Gastroesophageal sphincter (tissue), 4 donors: ENCODE measurements at regions not wholly inside any gene's neighbourhood (a gene's known extent, or its start where the extent isn't known, plus 50 kb on each side); places are given as distances from the start of the nearest gene placed in this dataset.
"Not testable (repeated sequence)": the region's sequence is repeated elsewhere in the genome, so short reads cannot be mapped to it uniquely, and the experiment has no call there.

Source experiments
- ATAC-seq: fragments of 150-250 bp; one replicate; pipeline ENCODE4 v1.9.1; 2016; ENCODE audit warnings: mild to moderate bottlenecking, moderate library complexity
- H3K27ac ChIP-seq, 4 donors: fragments of 200-600 bp; sonication (generic) in 3 of 4; 1 replicate in 3 of 4; 2 replicates in 1 of 4; pipeline ENCODE4 v1.5.1; 2016 to 2019
- H3K27me3 ChIP-seq: fragments of 200-600 bp; sonication (generic); one replicate; pipeline ENCODE4 v1.5.1; 2019
- H3K36me3 ChIP-seq, 2 donors: fragments of 200-600 bp; sonication (generic); one replicate each; pipeline ENCODE4 v1.5.1; 2019; ENCODE audit warnings: control low read depth in 1 of 2
- H3K4me1 ChIP-seq, 3 donors: fragments of 200-600 bp; sonication (generic); 1 replicate in 2 of 3; 2 replicates in 1 of 3; pipeline ENCODE4 v1.5.1; 2016 to 2019; ENCODE audit warnings: control low read depth in 2 of 3
- H3K4me3 ChIP-seq, 2 donors: fragments of 200-600 bp; sonication (generic); one replicate each; pipeline ENCODE4 v1.5.1; 2019; ENCODE audit warnings: mild to moderate bottlenecking in 1 of 2, moderate library complexity in 1 of 2
- H3K9me3 ChIP-seq, 3 donors: fragments of 200-600 bp; sonication (generic); one replicate each; pipeline ENCODE4 v1.5.1; 2017 to 2019; ENCODE audit warnings: control low read depth in 2 of 3
- EP300 ChIP-seq: sonication (generic); formaldehyde crosslinking; IDR thresholded peaks from one replicate; pipeline ENCODE4 v1.6.1; 2017; ENCODE audit warnings: antibody characterized with exemption, mild to moderate bottlenecking
- POLR2A ChIP-seq, 2 donors: fragments of 450-650 bp; IDR thresholded peaks; one replicate each; pipeline ENCODE4 v1.6.1; 2017; ENCODE audit warnings: antibody characterized with exemption in 2 of 2, mild to moderate bottlenecking in 2 of 2, moderate library complexity in 1 of 2
- POLR2AphosphoS5 ChIP-seq: sonication (generic); formaldehyde crosslinking; IDR thresholded peaks from one replicate; pipeline ENCODE4 v1.6.1; 2017; ENCODE audit warnings: antibody characterized with exemption
- WGBS, 2 donors: methylation state at CpG; one replicate each; pipeline ENCODE4 v1.1.5; 2018; ENCODE audit warnings: low coverage in 1 of 2; 5-methylcytosine and 5-hydroxymethylcytosine counted together
- TF ChIP-seq, protein P1 (sequence below), 4 experiments: fragments of 200-600 bp in 2 of 4; fragments of 450-650 bp in 2 of 4; sonication (generic) in 1 of 4; IDR thresholded peaks; one replicate each; pipeline ENCODE4 v1.5.1; 2017 to 2019; ENCODE audit warnings: antibody characterized with exemption in 4 of 4, mild to moderate bottlenecking in 2 of 4, moderate library complexity in 2 of 4

DNA sequence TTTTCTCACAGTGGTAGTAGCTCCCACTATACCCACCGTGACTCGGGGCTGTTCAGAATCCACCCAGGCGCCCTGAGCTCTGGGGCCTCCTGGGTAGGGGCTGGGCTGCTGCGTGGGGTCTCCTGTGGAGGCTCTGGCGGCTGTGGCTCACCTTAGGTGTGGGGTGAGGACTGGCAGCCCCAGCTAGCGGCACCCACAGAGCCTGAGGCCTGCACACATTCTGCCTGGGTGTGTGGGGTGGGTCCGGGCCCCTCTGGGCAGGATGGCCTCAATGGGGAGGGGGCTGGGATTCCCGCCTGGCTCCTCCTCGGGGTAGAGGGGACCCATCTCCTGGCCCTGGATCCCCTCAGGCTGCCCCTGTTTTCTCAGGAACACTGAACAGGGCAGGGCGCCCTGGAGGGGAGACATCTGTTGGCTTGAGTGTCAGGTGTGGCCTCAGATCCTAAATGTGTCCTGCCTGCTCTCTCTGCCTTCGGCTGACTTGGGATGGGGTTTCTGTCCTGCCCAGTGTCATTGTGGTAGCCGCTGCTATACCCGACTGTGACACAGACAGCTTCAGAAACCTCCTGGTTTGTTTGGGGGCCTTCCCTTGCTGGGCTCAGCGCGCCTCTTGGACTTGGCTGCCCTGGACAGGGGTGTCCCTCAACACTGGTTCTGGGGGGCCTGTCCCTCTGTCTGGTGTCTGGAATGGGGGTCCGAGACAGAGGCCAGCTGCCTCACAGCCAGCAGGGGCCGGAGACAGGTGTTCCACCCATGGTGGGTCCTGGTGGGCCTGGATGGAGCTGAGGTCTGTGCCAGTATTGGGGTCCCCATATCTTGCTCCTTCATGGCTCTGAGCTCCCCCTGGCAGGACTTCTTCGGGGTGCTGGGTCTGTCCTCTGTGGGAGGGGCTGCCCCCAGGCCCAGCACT lies 354.9 kb downstream of the TMEM121 start:
- Histone ChIP-seq H3K4me3 (no peak overlapping the region), H3K4me1 (no peaks in the 10 kb centered on the region), H3K27me3 (peaks cover 42% of the 10 kb centered on the region), H3K9me3 (no peaks in the 10 kb centered on the region), H3K27ac (no peak overlapping the region), H3K36me3 (no peaks in the 10 kb centered on the region)
- no CpG with 5 or more reads among the region's 18 CpGs for WGBS, 2 donors
- no peak for ATAC-seq
- TF ChIP-seq POLR2AphosphoS5 (no peak), EP300 (no peak), POLR2A (IDR thresholded peaks at IDR 0.05) (no peak)
- TF ChIP-seq, protein P1, sequence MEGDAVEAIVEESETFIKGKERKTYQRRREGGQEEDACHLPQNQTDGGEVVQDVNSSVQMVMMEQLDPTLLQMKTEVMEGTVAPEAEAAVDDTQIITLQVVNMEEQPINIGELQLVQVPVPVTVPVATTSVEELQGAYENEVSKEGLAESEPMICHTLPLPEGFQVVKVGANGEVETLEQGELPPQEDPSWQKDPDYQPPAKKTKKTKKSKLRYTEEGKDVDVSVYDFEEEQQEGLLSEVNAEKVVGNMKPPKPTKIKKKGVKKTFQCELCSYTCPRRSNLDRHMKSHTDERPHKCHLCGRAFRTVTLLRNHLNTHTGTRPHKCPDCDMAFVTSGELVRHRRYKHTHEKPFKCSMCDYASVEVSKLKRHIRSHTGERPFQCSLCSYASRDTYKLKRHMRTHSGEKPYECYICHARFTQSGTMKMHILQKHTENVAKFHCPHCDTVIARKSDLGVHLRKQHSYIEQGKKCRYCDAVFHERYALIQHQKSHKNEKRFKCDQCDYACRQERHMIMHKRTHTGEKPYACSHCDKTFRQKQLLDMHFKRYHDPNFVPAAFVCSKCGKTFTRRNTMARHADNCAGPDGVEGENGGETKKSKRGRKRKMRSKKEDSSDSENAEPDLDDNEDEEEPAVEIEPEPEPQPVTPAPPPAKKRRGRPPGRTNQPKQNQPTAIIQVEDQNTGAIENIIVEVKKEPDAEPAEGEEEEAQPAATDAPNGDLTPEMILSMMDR (IDR thresholded peaks at IDR 0.05): no peak

DNA sequence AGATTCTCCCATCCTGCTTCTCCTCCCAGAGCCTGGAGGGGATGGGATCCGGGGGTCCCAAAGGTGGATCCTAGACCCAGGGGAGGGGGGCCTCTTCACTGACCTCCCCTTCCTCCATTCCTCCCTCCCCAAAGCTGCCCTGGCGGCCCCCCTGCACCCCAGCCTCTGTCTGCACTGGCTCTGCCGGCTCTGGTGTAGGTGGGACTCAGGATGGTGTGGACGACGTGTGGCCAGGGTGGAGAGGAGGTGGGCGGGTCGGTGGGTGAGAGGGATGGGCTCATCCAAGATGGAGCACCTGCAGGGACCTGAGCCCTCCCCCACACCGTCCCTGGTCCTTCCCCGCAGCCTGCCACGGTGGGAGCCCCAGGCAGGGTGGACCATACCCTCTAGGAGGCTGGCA lies 355.6 kb downstream of the TMEM121 start:
- H3K4me3 ChIP-seq, H3K27ac ChIP-seq, ATAC-seq, H3K36me3 ChIP-seq, H3K4me1 ChIP-seq, H3K9me3 ChIP-seq: not testable (repeated sequence)
- peaks cover 42% of the 10 kb centered on the region for H3K27me3 ChIP-seq
- WGBS, 2 donors: no CpG with 5 or more reads among the region's 10 CpGs

DNA sequence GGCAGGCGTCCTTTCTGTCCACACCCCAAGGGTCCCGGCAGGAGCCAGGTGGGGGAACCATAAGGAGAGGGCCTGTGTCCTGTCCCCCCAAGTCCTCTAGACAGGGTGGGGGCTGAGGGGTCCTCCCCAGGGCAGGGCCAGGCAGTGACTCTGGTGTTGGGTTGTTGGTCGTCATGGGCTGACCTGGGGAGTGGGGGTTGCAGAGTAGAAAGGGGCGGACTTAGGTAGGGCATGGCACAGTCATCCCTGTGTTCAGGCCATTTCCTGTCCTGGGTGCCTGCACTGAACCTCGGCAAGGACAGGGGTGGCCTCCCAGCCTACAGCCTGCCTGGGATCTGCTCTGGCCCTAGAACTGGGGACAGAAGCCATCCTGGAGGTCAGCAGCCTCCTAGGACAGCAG lies 356.2 kb downstream of the TMEM121 start:
- H3K36me3 ChIP-seq: no peaks in the 10 kb centered on the region
- H3K9me3 ChIP-seq: no peaks in the 10 kb centered on the region
- H3K27ac ChIP-seq: no peak overlapping the region
- TF ChIP-seq POLR2A (IDR thresholded peaks at IDR 0.05) (no peak), EP300 (no peak), POLR2AphosphoS5 (no peak)
- TF ChIP-seq, protein P1 (IDR thresholded peaks at IDR 0.05): no peak
- no CpG with 5 or more reads among the region's 5 CpGs for WGBS, 2 donors
- H3K27me3 ChIP-seq: peaks cover 36% of the 10 kb centered on the region
- H3K4me3 ChIP-seq: no peak overlapping the region
- no peaks in the 10 kb centered on the region for H3K4me1 ChIP-seq
- ATAC-seq: no peak

DNA sequence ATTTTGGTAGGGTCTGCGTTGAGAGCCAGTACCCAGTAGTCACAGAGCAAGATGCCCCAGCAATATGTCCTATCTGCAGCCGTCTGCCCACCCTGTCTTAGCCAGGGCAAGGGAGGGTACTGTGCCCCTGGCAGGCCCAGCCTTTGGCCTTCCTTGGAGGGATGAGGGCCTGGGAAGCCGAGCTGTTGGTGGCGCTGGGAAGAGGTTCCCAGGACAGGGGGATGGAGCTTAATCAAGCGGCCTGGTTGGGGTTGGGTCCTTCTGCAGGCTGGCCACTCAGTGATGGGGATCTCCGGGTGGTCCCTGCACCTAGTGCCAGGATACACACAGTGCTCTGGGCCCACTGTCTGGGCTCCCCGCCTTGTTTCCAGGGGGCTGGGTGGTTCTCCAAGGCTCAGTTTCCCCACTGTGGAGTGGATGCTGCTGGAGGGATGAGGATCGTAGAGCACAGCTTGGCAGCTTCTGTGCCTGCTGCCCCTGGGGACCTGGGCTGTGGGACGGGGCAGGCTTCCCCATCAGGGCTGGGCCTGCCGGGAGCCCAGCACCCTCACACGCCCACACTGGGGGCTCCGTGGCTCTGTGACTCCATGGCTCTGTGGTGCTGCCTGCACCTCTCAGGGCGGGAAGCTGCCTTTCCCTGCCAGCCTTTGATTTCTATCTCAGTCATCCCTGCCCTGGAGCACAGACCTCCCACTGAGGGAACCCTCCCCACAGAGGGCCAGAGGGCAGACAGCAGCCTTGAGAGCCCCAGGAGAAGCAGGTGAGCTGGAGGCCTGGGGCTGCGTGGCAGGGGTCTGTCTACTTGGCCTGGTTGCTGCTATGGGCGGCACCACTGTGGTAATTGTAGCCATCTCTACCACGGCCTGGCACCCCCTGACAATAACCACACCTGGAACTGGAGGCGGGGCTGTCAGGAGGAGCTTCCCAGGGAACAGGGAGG lies 357.0 kb downstream of the TMEM121 start:
- H3K36me3 ChIP-seq: no peaks in the 10 kb centered on the region
- peaks cover 0 to 5% (median 0%) of the 10 kb centered on the region in 3 donors for H3K9me3 ChIP-seq
- 83% methylated on average over 1 of the region's 17 CpGs; no CpG with 5 or more reads in 1 of the 2 donors for WGBS, 2 donors
- TF ChIP-seq, protein P1 (IDR thresholded peaks at IDR 0.05): no peak
- TF ChIP-seq POLR2A (IDR thresholded peaks at IDR 0.05) (no peak), POLR2AphosphoS5 (no peak), EP300 (no peak)
- no peak overlapping the region for H3K27ac ChIP-seq
- no peak overlapping the region for H3K4me3 ChIP-seq
- no peaks in the 10 kb centered on the region for H3K4me1 ChIP-seq
- H3K27me3 ChIP-seq: peaks cover 29% of the 10 kb centered on the region
- ATAC-seq: no peak

DNA sequence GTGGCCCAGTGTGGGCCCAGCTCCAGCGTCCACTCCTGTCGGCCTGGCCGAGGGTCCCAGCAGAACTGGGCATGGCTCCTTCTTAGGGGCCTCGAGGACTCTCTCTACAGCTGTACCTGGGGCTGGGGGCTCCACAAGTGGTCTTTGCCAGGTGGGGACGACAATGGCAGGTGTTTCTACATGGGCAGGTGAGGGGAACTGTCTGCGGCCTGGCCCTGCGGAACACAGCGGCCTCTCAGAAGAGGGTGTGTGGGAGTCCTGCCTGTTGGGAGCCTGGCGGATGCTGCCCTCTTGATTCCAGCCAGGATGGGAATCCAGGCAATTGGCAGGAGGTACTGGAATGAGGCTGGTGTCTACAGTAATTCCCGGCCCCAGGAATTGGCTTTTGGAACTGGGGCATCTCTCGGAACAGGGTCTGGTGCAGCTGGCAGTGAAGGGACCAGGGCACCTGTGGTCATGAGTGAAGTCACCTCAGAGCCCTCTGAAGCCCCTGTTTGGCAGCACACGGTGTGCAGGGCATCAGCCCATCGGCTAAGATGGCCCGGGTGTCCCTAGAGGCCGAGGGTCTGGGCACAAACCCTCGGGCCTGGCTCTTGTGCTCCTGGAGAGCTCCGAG lies 357.9 kb downstream of the TMEM121 start:
- WGBS, 2 donors: 80 to 100% methylated on average over 1 to 2 of the region's 17 CpGs
- not testable (repeated sequence) for H3K27ac ChIP-seq, H3K36me3 ChIP-seq, H3K4me3 ChIP-seq, H3K4me1 ChIP-seq, ATAC-seq, H3K9me3 ChIP-seq
- peaks cover 21% of the 10 kb centered on the region for H3K27me3 ChIP-seq
